Stimulated activated CD4-positive, alpha-beta T cell treated with anti-CD3 and anti-CD28 coated beads, TNF-alpha, amount 100 ng/mL, for 24 hours (primary cell): ENCODE measurements at regions not wholly inside any gene's neighbourhood (a gene's known extent, or its start where the extent isn't known, plus 50 kb on each side); places are given as distances from the start of the nearest gene placed in this dataset.

Experiments used
- DNase-seq, 3 experiments: peaks; one replicate each; pipeline ENCODE4 v3.0.0-alpha.2; 2020; ENCODE audit warnings: low read depth in 3 of 3

DNA sequence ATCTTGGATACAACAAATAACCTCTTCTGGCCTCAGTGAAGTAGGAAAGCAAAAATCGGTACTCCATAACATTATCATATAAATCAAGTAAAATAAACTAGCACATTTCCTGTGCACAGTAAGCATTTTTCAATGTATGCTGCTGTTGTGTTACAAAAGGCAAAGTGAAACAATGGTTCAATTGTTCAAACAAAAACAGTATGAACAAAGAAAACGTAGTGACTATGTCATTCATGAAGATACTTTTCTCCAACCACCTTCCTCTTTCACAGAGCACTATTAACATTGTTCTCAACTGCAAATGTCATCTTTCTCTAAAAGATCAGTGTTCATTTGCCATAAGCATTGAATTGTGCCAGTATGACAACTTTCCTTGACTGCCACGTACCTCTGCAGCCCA is 318.6 kb upstream of the PRDM1 start:
- DNase-seq = no peak

DNA sequence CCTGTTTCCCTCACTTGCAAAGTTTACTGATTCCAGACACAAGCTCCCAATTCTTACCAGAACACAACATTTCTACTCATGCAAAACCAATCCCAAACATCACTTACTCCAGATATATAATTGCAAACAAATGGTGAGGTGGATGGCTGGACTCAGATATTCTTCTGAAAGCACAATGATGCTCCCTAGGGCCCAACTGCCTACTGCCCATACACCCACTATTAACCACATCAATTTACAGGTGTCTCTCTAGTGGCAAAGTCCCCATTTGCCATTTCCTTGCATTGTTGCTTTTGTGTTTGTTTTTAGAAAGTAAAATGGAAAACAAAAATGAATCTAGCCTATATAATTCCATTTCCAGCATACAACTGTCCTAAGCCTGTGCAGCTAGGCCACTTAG is 320.9 kb upstream of the PRDM1 start:
- DNase-seq = no peak

DNA sequence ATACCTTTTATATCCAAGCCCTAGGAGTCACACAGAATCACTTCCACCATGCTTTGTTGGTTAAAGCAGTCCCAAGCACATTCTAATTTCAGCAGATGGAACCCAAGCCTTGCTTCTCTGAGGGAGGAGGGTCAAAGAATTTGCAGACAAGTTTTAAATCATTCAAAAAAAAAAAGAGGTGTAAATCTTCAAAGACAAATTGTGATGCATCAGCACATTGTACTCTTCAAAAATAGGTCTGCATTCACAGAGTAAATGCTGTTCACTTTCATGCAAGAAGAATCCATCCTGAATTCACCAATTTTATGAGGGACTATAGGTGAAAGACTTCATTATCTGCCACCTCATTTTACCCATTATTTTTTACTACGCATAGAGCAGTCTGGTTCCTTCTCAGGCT is 321.8 kb upstream of the PRDM1 start:
- DNase-seq = no peak

DNA sequence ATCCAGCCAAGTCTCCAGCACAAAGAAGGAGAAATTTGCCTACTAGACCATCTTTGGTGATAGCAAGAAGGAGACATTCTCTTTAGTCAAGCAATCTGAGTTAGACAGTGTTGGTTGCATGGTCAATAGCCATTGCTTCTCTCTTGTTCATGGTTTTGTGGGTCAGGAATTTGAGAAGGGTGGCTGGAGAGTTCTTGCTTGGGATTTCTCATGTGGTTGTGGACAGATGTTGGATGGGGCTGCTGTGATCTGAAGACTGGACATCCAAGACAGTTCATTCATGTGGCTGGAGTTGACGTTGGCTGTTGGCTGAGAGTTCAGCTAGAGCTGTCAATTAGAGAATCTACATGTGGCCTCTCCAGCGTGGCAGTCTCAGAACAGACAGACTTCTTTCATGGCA is 322.3 kb upstream of the PRDM1 start:
- no peak for DNase-seq

DNA sequence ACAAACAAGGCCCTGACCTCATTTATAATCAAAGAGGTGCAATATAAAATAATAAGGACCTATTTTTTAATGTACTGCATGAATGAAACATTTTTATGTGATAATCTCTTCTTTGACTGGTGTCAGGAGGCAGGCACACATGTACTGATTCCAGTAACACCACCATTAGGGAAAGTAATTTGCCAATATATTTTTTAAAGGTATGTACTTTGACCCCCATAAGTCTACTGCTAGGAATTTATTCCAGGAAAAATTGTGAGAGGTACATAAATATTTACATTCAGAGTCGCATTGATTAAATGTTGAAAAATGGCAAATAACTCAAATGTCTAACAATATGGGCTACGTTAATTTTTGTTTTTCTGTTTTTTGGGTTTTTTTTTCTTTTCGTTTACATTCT is 325.4 kb upstream of the PRDM1 start:
- no peak for DNase-seq

DNA sequence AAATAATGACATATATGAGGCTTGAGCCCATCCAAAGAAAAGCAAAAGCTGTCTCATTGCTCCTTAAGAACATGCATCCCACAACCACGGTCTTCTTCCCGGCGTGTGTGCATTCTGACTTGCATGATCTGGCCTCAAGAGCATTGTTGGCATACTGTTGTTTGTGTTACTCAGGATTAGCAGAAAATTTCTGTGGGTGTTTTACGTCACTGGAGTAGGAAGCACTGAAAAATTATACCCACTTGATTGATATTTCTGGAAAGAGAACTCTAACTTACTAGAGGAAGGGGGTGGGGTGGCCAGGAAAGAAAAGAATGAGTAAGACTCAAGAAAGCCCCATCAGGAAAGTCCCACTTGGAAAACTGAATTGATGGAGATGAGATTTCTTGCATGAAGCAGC is 326.2 kb upstream of the PRDM1 start:
- no peak for DNase-seq

DNA sequence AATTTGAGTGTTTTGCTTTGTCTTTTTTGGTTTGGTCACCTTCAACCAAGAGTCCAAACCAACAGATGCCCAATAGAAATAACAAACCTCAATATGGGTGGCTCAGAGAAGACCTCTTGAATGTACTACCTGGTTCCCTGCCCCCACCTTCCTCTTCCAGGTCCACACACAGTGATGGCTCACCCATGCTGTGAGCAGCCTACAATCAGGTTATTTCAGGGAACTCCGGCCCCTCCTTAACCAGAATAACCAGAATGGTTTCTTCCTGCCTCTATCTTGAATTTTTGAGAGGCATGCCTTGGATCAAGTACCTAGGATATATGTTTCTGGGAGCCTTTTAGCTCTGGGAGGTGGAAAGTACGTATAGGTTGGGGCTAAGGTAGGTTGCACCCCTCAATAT is 327.1 kb upstream of the PRDM1 start:
- DNase-seq = no peak

DNA sequence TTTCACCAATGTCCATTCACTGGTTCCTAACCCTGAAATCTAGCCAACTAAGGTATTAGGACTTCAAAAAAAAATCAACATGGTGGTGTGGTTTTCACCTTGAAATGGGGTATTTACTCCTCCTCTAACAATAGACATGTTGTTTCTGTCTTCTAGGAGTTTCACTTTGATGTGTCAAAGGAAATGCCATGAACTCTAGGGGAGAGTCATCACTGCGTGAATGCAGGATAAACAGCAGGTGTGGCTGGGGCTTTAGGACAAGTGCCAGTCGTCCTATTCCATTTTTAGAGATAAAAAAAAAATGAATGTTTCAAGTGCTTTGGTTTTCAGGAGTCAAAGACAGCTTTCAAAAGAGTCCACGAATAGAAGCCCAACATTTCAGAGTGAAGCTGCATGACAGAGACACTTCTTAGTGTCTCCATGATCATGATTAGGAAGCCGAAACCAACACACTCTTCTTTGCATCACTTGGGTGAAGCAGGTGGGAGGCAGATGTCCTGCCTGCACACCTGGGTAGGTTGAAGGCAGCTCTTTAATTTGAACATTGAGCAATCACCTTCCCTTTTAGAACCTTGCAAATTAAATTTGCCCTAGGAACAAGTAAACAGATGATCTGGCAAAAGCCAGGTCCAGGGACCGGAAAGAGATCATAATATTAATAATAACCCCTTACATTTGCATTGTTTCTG is 328.5 kb upstream of the PRDM1 start:
- no peak for DNase-seq

DNA sequence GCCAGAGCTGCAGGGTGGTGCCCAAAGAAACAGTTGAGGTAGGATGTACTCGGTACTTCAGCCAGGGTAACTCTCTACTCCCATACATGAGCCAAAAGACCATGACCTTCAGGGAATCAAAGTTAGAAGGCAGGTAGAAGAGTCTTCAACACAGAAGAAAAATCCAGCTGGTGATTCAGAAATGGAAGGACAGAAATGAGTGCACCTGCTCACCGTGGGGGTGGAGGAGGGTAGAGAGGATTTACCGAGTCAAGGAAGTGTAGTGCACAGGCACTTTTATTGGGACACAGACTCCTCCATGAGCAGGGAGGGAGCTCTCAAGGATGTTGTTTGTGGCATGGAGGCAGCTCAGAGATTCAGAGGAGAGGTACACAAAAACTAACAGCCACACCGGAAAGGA is 330.3 kb upstream of the PRDM1 start:
- DNase-seq = no peak

DNA sequence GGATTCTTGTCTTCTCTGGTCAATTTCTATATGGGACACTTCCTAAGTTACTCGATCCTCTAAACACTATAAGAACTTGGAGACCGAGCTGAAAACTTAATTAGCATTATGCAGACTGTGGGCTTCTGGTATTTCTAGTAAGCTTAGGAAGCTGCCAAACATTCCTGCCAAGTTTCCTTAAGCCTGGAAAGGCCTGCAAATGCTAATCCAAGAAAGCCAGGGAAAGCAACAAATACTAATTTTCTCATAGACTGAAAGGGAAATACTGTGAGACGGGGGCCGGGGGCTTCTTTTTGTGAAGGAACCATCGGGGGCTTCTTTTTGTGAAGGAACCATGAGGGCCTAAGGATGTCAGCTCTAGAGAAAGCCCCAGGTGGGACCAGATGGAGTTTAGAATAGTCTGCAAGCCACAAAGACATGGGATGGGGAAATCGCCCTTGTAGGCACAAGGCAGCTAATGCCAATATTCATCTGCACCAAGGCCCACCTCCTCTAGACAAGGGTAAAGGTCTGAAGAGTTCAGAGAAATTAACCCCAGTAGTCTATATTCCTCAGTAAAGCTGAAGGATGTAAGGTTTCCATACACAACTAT is 332.4 kb upstream of the PRDM1 start:
- DNase-seq = no peak

DNA sequence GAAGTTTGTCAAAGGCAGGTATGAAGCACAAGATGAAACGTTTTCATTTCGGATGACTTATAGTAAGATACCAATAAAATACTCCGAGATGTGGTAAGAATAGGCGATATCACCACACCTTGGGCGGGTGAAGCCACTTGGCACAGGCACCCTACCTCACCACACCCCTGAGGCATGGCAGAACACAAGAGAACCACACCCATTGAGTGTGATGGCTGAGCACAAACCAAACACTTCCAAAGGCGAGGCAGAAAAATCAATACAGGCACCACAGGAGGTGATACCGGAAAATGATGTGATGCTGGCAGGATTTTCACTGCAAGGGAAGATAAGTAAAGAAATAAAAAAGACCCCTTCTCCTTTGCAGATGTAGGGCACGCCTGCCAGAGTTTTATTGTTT is 332.9 kb upstream of the PRDM1 start:
- no peak for DNase-seq

DNA sequence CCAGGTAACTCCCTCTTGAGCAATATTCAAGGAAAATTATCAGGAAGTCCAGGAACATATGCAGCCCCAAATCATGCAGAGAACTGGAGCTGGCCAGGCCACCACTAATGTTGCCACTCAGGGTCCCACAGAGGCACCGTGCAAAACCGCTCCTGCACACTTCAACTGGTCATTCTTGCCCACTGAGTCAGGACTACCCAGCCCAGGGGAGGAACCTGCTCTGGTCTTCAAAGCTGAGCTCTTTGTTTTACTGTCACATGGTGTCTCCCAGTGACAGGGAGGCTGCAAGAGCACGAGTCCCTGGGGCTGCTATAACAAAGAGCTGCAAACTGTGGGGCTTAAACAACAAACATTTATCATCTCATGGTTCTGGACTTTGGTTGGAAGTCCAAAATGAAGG is 336.0 kb upstream of the PRDM1 start:
- DNase-seq = no peak

DNA sequence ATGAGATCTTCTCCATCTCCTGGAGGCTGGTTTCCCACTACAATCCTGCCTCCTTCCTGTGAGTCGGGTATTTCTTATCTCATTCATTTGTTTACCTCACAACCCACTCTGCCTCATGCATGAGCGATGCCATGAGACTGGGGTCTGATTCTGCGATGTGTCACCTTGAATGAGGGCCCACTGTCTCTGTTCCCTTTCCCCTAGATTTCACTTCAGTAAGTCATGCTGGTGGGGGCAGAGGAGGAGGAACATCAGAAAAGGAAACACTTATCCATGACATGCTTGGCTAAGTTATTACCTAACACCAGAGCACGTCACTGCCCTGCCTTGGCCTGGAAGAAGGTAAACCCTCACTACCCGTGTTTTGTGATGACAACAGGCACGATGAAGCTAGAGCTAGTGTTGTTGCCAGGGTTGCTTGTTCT is 337.4 kb upstream of the PRDM1 start:
- no peak for DNase-seq

DNA sequence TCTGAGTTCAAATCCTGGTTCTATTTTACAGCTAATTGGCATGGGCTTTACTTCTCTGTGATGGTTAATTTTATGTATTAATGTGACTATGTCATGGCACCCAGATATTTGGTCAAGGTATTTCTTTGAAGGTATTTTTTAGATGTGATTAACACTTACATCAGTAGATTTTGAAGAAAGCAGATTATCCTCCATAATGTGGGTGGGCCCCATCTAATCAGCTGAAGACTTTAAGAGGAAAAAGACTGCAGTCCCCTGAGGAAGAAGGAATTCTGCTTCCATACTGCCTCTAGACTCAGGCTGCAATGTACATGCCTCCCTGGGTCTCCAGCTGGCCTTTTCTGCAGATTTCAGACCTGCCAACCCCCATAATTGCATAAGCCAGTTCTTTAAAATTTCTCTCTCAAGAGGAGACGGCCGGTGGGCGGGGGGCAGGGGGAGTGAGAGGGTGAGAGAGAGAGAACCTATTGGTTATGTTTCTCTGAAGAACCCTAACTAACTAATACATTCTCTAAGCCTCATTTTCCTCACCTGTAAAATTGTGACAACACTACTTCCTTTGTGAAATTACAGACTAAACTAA is 338.2 kb upstream of the PRDM1 start:
- DNase-seq = no peak

DNA sequence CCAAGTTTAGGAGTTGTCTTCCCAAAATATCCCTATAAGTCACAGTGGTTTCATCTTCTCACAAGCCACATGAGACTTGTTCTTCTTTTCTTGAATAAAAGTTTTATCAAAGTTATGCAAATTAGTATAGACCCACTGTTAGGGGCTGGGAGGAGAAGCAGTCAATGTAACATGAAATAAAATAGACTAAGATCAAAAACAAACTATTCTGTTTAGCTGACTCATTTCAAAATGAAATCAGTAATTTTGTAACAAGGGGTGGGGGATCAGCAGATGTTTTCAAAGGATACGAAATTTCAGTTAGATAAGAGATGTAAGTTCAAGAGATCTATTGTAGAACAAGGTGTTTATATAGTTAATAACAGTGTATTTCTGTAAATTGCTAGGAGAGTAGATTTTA is 339.6 kb upstream of the PRDM1 start:
- no peak for DNase-seq

DNA sequence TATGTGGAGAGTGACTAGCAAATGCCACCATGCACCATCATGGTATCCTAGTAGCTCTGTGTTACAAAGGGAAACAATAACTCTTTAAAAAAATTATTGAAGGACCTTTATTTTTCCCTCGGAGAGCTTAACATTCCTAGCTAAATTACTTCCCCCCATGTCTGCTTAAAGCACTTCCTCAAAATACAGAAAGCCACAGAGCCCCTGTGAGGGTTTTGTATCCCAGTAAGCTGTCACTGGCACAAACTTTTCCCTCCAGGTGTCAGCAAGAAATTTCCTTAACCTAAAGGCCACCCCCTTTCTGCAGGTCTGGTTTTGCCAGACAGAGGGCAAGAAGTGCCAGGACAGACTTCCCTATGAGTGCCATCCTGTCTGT is 340.0 kb upstream of the PRDM1 start:
- no peak for DNase-seq

DNA sequence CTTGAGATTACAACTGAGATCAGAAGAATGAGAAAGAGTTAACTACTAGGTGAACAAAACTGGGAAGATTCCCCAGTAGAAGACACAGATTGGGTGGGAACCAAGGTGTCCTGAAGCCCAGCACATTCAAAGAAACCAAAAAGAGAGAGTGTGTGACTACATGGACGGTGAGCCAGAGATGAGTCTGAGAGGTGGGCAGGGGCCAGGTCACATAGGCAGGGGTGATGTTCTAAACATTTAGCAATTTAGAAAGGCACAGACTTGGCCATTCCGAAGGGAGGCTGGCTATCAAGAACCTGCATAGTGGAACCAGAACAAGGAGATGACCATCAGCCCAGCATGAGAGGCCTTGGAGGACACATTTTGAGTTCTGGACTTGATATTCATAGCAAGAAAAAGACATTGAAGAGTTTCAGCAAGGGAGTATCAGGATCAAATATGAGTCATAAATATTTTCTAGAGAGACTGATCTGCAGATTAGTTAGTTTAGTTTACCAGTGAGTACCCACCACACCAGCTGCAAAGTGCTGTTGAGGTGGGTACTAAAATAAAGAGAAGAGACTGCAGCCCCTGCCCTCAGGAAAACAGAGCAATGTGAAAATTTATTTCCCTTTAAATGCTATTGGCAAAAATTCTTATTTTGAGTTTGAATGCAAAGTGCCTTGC is 340.5 kb upstream of the PRDM1 start:
- no peak for DNase-seq

DNA sequence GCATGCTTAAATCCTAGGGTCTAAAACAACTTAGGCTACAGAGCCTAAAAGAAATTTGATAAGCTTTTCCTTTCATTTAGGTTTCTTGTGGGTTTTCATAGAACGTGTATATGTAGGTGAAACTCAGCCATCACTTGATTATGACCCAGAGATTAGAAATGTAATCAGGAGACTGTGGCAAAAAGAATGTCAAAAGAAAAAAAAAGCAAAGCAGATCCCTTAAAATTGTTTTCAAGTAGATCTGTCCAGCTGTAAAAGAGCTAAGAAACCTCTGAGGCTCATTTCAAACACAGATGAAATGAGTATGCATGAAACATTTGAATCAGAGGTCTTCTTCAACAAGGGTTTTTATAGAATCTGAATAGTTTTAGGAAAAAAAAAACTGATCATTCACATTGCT is 341.3 kb upstream of the PRDM1 start:
- DNase-seq = no peak

DNA sequence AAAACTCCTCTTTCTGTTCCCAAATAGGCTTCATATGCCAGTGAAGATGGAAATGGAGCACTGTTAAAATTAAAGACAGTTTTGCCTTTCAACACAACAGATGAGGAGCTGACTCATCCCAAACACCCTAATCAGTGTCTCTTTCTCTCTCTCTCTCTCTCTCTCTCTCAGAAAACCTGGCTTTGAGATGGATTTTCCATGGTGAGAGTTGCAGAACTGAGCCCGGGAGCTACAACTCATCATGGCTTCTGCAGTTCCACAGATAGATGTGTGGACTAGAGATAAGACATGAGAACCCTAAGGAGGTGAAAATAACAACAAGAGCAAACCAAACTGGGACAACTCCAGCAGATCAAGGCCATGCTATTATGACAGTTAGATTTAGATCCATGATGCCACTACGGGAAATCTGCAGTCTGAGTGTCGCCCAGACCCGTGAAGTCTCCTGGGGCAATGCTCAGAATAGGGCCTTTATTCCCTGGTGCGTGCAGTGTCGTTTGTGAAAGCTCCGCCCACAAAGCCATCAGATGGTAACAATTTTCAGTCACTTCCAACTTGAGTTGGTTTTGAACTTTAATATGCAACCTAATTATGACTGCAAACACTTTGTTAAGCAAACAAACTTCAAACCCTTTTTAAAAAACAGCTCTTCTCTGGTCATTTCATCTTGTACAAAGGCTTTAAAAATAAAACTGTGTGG is 338.2 kb upstream of the PREP start:
- no peak for DNase-seq

DNA sequence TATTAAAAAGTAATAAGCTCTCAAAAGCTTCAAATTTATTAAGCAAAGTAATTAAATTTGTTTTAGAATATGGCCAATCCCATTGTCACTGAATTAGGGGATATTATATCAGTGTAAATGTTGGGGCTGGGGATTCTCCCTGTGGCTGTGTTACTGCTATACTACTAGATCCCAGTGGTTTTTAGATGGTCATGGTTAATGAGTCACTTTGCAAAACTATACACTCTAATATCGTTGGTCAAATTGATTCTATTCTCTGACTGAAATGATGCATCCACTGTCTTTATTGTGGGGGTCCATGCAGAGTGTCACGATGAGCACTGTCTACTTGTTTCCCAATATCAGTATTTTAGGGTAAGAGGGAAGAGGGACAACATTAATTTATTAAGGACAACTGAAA is 336.9 kb upstream of the PREP start:
- DNase-seq = no peak

DNA sequence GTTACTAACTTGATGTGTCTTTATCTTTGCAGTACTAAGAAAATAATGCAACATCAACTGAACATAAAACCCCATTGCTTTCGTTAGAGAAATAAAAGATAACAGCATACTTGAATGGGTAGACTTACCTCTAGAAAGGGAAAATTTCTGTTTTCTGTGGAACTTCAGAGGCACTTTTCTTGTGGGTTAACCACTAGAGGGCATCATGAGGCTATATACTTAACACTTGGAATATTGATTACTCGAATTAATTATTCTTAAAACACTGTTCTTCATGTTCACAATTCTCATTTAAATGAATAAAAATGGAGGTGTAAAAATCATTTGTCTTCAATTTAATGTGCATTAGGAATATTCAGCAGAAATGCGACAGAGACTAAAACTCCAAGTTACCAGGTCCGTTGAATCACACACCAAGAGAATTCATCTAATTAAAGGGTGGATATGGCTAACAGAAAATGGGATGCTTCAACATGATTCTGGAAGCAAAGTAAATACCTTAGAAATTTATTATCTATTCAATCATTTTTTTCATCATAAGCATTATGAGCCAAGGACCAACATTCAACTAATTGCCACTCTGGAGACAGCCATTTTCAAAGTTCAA is 330.8 kb upstream of the PREP start:
- DNase-seq = no peak

DNA sequence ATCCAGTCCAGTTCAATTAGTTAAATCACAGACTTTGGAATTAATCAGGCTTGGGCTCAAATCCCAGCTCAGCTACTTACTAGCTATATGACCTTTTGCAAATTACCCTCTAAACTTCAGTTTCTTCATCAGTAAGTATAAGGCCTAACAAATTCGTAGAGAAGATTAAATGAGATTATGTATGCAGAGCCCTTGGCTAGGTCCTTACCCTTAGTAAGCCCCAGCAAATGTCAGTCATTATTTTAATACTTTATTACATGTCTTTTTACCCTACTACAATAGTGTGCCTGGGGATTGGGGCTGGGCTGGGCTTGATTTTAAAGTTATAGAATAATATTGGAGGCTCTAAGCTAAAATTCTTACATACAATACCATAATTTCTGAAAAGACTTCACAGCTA is 326.1 kb upstream of the PREP start:
- DNase-seq = no peak
